ENCODE measurements at regions not wholly inside any gene's neighbourhood (a gene's known extent, or its start where the extent isn't known, plus 50 kb on each side); places are given as distances from the start of the nearest gene placed in this dataset.

- H3K27me3 ChIP-seq (ENCODE audit: insufficient read depth, low read length): no peaks in the 10 kb centered on the region
- no peak overlapping the region for H2AFZ ChIP-seq (ENCODE audit: low read depth, low read length, poor library complexity, severe bottlenecking)
- BruUV-seq (replicated peaks): no TSS peak
- no peaks in the 10 kb centered on the region for H3K79me2 ChIP-seq (ENCODE audit: insufficient read depth, low read length)
- no peaks in the 10 kb centered on the region for H3K9me3 ChIP-seq (ENCODE audit: control insufficient read depth in 1 of 2, insufficient read depth in 1 of 2, low read depth in 1 of 2, low read length in 2 of 2)
- H3K9ac ChIP-seq (ENCODE audit: low read length): no peak overlapping the region
- ATAC-seq (no peak), DNase-seq (ENCODE audit: low read depth, low spot score) (no peak)
- H3K4me1 ChIP-seq (ENCODE audit: control insufficient read depth in 1 of 2, insufficient read depth in 2 of 2, low read length in 2 of 2): no peaks in the 10 kb centered on the region
- H3K4me3 ChIP-seq (replicated peaks in 1 of 2; ENCODE audit: low read depth in 1 of 2, low read length in 2 of 2): no peak overlapping the region
- intact Hi-C loops (cut with micrococcal nuclease): no loop called here
- H3K27ac ChIP-seq (ENCODE audit: low read depth, low read length): no peak overlapping the region
- ChIA-PET CTCF (no interaction called here), POLR2A (no interaction called here), RAD21 (ENCODE audit: low non-redundant PET in 1 of 2, low total read pairs in 2 of 2, uncharacterized antibody in 2 of 2, unreplicated experiment in 2 of 2) (no interaction called here)
- no peaks in the 10 kb centered on the region for H4K20me1 ChIP-seq (ENCODE audit: insufficient read depth)
- TF ChIP-seq SIN3A (IDR thresholded peaks at IDR 0.05; ENCODE audit: low read depth) (no peak), REST (IDR thresholded peaks at IDR 0.05; ENCODE audit: low read depth) (no peak), SRF (IDR thresholded peaks at IDR 0.05; ENCODE audit: low read depth) (no peak), ATF3 (IDR thresholded peaks at IDR 0.05) (no peak), YY1 (IDR thresholded peaks at IDR 0.05; ENCODE audit: extremely low read depth, insufficient replicate concordance, low read depth, low read length) (no peak), MAX (IDR thresholded peaks at IDR 0.05) (no peak), POLR2A (IDR thresholded peaks at IDR 0.05; ENCODE audit: borderline replicate concordance, extremely low read depth, insufficient read depth, insufficient read length) (no peak), EZH2 (IDR thresholded peaks at IDR 0.05) (no peak), JUND (IDR thresholded peaks at IDR 0.05) (no peak), POLR2AphosphoS5 (IDR thresholded peaks at IDR 0.05; ENCODE audit: low read depth, low read length) (no peak), EGR1 (IDR thresholded peaks at IDR 0.05; ENCODE audit: low read depth) (no peak)
- no peaks in the 10 kb centered on the region for H3K9me2 ChIP-seq (ENCODE audit: insufficient read depth)
- no peak overlapping the region for H3K4me2 ChIP-seq (ENCODE audit: low read length)
- no peaks in the 10 kb centered on the region for H3K36me3 ChIP-seq (ENCODE audit: control insufficient read depth in 1 of 2, insufficient read depth in 2 of 2, low read length in 2 of 2)
Measured at GRCh38 chr2:168304024-168304681, 56.8 kb upstream of the STK39 start.

Measured in HCT116 (cell line).